B cell (primary cell): ENCODE measurements at regions not wholly inside any gene's neighbourhood (a gene's known extent, or its start where the extent isn't known, plus 50 kb on each side); places are given as distances from the start of the nearest gene placed in this dataset.

Experiments
- ATAC-seq: fragments of 200-7000 bp; cut with Tn5 transposase; one replicate; pipeline ENCODE4 v1.10.0; 2021; ENCODE audit warnings: low read depth, mild to moderate bottlenecking, moderate number of reproducible peaks, moderate library complexity
- CTCF ChIA-PET: fragments of 350-600 bp; sonication (Branson Sonifier 250); formaldehyde crosslinking; loops from one replicate; lab custom pipeline; 2021; ENCODE audit warnings: antibody characterized with exemption, inconsistent platforms; lab: Charles Lee
- POLR2A ChIA-PET: fragments of 350-600 bp; sonication (Branson Sonifier 250); formaldehyde crosslinking; loops from one replicate; lab custom pipeline; 2021; ENCODE audit warnings: antibody characterized with exemption; lab: Charles Lee
- DNase-seq: peaks from one replicate; pipeline ENCODE4 v3.0.0; 2013
- H2AFZ ChIP-seq: 2 replicates; pipeline ENCODE4 v1.6.1; 2012; ENCODE audit warnings: mild to moderate bottlenecking, low read depth, low read length; ENCODE audit not compliant: insufficient read depth, poor library complexity, severe bottlenecking
- H3K27ac ChIP-seq, 2 donors: 1 replicate in 1 of 2; 2 replicates in 1 of 2; pipeline ENCODE4 v1.5.1; 2012 to 2013; ENCODE audit warnings: low read length in 2 of 2, mild to moderate bottlenecking in 2 of 2, moderate library complexity in 1 of 2
- H3K27me3 ChIP-seq, 4 experiments: fragments of 200-600 bp in 1 of 4; sonication (generic) in 1 of 4; replicated peaks in 1 of 4; 1 replicate in 2 of 4; 2 replicates in 2 of 4; pipeline versions ENCODE4 v1.6.1 to v1.7.0; 2013 to 2016; ENCODE audit warnings: low read length in 3 of 4, mild to moderate bottlenecking in 2 of 4, mixed read lengths in 1 of 4, moderate library complexity in 1 of 4; ENCODE audit not compliant: insufficient read depth in 4 of 4, control insufficient read depth in 3 of 4; ENCODE audit errors: control extremely low read depth in 1 of 4
- H3K36me3 ChIP-seq, 2 experiments: replicated peaks in 1 of 2; 1 replicate in 1 of 2; 2 replicates in 1 of 2; pipeline versions ENCODE4 v1.6.1 to v1.7.1; 2013; ENCODE audit warnings: low read length in 1 of 2; ENCODE audit not compliant: insufficient read depth in 2 of 2, control insufficient read depth in 1 of 2; ENCODE audit errors: control extremely low read depth in 1 of 2, extremely low read depth in 1 of 2
- H3K4me1 ChIP-seq, 2 donors: fragments of 200-600 bp in 1 of 2; sonication (generic) in 1 of 2; 1 replicate in 1 of 2; 2 replicates in 1 of 2; pipeline versions ENCODE4 v1.5.1 to v1.6.1; 2013 to 2017; ENCODE audit warnings: low read length in 2 of 2; ENCODE audit not compliant: control insufficient read depth in 2 of 2, insufficient read depth in 2 of 2
- H3K4me2 ChIP-seq: replicated peaks from 2 replicates; pipeline ENCODE3; 2012; ENCODE audit warnings: mild to moderate bottlenecking, low read depth, low read length; ENCODE audit not compliant: poor library complexity, severe bottlenecking
- H3K4me3 ChIP-seq, 5 experiments: fragments of 200-600 bp in 1 of 5; sonication (generic) in 1 of 5; 1 replicate in 3 of 5; 2 replicates in 2 of 5; pipeline versions ENCODE4 v1.5.1 to v1.7.0; 2011 to 2016; ENCODE audit warnings: low read length in 4 of 5, mild to moderate bottlenecking in 4 of 5, low read depth in 2 of 5, control low read depth in 1 of 5, moderate library complexity in 1 of 5; ENCODE audit not compliant: insufficient read depth in 1 of 5; ENCODE audit errors: control extremely low read depth in 1 of 5, extremely low read depth in 1 of 5
- H3K79me2 ChIP-seq: fragments of 200-600 bp; sonication (generic); one replicate; pipeline ENCODE4 v1.6.0; 2016; ENCODE audit warnings: low read length; ENCODE audit not compliant: control insufficient read depth, insufficient read depth
- H3K9ac ChIP-seq: fragments of 200-600 bp; sonication (generic); 2 replicates; pipeline ENCODE4 v1.6.1; 2017; ENCODE audit warnings: mild to moderate bottlenecking, low read length, moderate library complexity
- H3K9me3 ChIP-seq, 3 donors: one replicate each; pipeline versions ENCODE4 v1.6.1 to v1.7.1; 2013; ENCODE audit warnings: low read length in 2 of 3; ENCODE audit not compliant: control insufficient read depth in 2 of 3, insufficient read depth in 1 of 3; ENCODE audit errors: control extremely low read depth in 1 of 3
- H4K20me1 ChIP-seq: 2 replicates; pipeline ENCODE4 v1.6.0; 2012; ENCODE audit warnings: mild to moderate bottlenecking, low read length; ENCODE audit not compliant: insufficient read depth, control insufficient read depth, poor library complexity, severe bottlenecking
- H3K27ac Mint-ChIP-seq: one replicate; pipeline ENCODE4 v1.8.0; 2021; ENCODE audit warnings: mixed read lengths
- H3K27me3 Mint-ChIP-seq: one replicate; pipeline ENCODE4 v1.8.0; 2021; ENCODE audit warnings: mixed read lengths
- H3K4me1 Mint-ChIP-seq: one replicate; pipeline ENCODE4 v1.8.0; 2021; ENCODE audit warnings: mixed read lengths
- H3K4me3 Mint-ChIP-seq: one replicate; pipeline ENCODE4 v1.8.0; 2021; ENCODE audit warnings: mixed read lengths
- H3K9me3 Mint-ChIP-seq: one replicate; pipeline ENCODE4 v1.8.0; 2022; ENCODE audit warnings: mixed read lengths; ENCODE audit not compliant: insufficient read depth
- CTCF ChIP-seq: fragments of 200-600 bp; IDR thresholded peaks from one replicate; pipeline ENCODE4 v1.8.0; 2022; ENCODE audit warnings: antibody characterized with exemption, mild to moderate bottlenecking
- EZH2 ChIP-seq: IDR thresholded peaks from 2 replicates; pipeline ENCODE4 v1.6.1; 2012; ENCODE audit warnings: borderline replicate concordance, low read depth, mild to moderate bottlenecking, moderate library complexity, low read length; ENCODE audit not compliant: insufficient read depth, poor library complexity, severe bottlenecking
- WGBS: methylation state at CpG from one replicate; pipeline ENCODE4 v1.1.5; 2013; ENCODE audit warnings: missing lambda C conversion rate; ENCODE audit not compliant: insufficient coverage; 5-methylcytosine and 5-hydroxymethylcytosine counted together
- intact Hi-C: fragments of 100-400 bp; cut with micrococcal nuclease; formaldehyde crosslinking; loops from one replicate; pipeline ENCODE4 v1.10.0; 2022

- TF ChIP-seq CTCF (no peak), EZH2 (no peak)
- no peak for DNase-seq
- ChIA-PET POLR2A (interaction anchor here (0.7 kb wide), 1 partner anchor 15 kb away, joined by 5 read pairs; no protein-coding TSS in a partner anchor), CTCF (interaction anchor here (0.7 kb wide), 1 partner anchor 335 kb away, joined by 3 read pairs; no protein-coding TSS in a partner anchor)
- no peak overlapping the region for H3K4me3 ChIP-seq
- no peak overlapping the region for H3K27ac ChIP-seq
- H3K4me2 ChIP-seq = no peak overlapping the region
- no peak overlapping the region for H3K9ac ChIP-seq
- Mint-ChIP-seq H3K27ac (no peak overlapping the region), H3K27me3 (peaks cover 17% of the 10 kb centered on the region), H3K4me1 (no peaks in the 10 kb centered on the region), H3K9me3 (no peaks in the 10 kb centered on the region), H3K4me3 (no peak overlapping the region)
- 96% methylated on average over 3 of the region's 5 CpGs for WGBS
- H2AFZ ChIP-seq = no peak overlapping the region
- no peak for ATAC-seq
- no peaks in the 10 kb centered on the region for H3K79me2 ChIP-seq
- H3K9me3 ChIP-seq = no peaks in the 10 kb centered on the region
- H3K27me3 ChIP-seq = no peaks in the 10 kb centered on the region
- H3K36me3 ChIP-seq = no peaks in the 10 kb centered on the region
- H4K20me1 ChIP-seq = no peaks in the 10 kb centered on the region
- H3K4me1 ChIP-seq = no peaks in the 10 kb centered on the region
- intact Hi-C loops = loop anchor here (10.0 kb wide), 1 partner anchor 338 kb away; no protein-coding TSS in a partner anchor
These were observed 201.1 kb upstream of the RREB1 start for GRCh38 chr6:6906570-6907213.

- Histone ChIP-seq H3K4me3 (no peak overlapping the region), H2AFZ (no peak overlapping the region), H3K79me2 (no peaks in the 10 kb centered on the region), H3K36me3 (no peaks in the 10 kb centered on the region), H3K9ac (no peak overlapping the region), H3K27ac (no peak overlapping the region), H3K4me1 (no peaks in the 10 kb centered on the region), H3K4me2 (no peak overlapping the region), H3K9me3 (no peaks in the 10 kb centered on the region), H4K20me1 (no peaks in the 10 kb centered on the region), H3K27me3 (no peaks in the 10 kb centered on the region)
- no peak overlapping the region for H3K4me3 Mint-ChIP-seq
- no peak for ATAC-seq
- no peaks in the 10 kb centered on the region for H3K9me3 Mint-ChIP-seq
- H3K27me3 Mint-ChIP-seq = peaks cover 19% of the 10 kb centered on the region
- no peak overlapping the region for H3K27ac Mint-ChIP-seq
- no peak for DNase-seq
- TF ChIP-seq EZH2 = no peak
- TF ChIP-seq CTCF = no peak
- H3K4me1 Mint-ChIP-seq = no peaks in the 10 kb centered on the region
- 90% methylated on average over 2 of the region's 4 CpGs for WGBS
- ChIA-PET CTCF (no interaction called here), POLR2A (no interaction called here)
- intact Hi-C loops = loop anchor here (10.0 kb wide), 1 partner anchor 338 kb away; no protein-coding TSS in a partner anchor
These were observed 200.5 kb upstream of the RREB1 start for GRCh38 chr6:6907286-6907685.
